Cardiac muscle cell (in vitro differentiated cells and primary cell): ENCODE measurements at regions not wholly inside any gene's neighbourhood (a gene's known extent, or its start where the extent isn't known, plus 50 kb on each side); places are given as distances from the start of the nearest gene placed in this dataset.

ENCODE experiments used
- DNase-seq, 2 donors: peaks; one replicate each; pipeline versions ENCODE4 v3.0.0 to v3.0.0-alpha.2; 2010 to 2017; ENCODE audit warnings: low read depth in 1 of 2, low spot score in 1 of 2
- H3K27ac ChIP-seq: fragments of 200-600 bp; sonication (generic); 2 replicates; pipeline ENCODE4 v1.5.1; 2016
- H3K27me3 ChIP-seq: fragments of 200-600 bp; sonication (generic); 2 replicates; pipeline ENCODE4 v1.6.0; 2016; ENCODE audit warnings: control low read depth
- H3K36me3 ChIP-seq: fragments of 200-600 bp; sonication (generic); 2 replicates; pipeline ENCODE4 v1.5.1; 2016; ENCODE audit warnings: control low read depth
- H3K4me1 ChIP-seq: fragments of 200-600 bp; sonication (generic); 2 replicates; pipeline ENCODE4 v1.8.1; 2017; ENCODE audit warnings: low read depth, mild to moderate bottlenecking, mixed run types
- H3K4me3 ChIP-seq: fragments of 200-600 bp; sonication (generic); 2 replicates; pipeline ENCODE4 v1.5.1; 2016; ENCODE audit warnings: mild to moderate bottlenecking
- H3K9me3 ChIP-seq: fragments of 200-600 bp; sonication (generic); 2 replicates; pipeline ENCODE4 v1.5.1; 2017; ENCODE audit warnings: low read depth, mild to moderate bottlenecking, control low read depth
- CTCF ChIP-seq: IDR thresholded peaks from 2 replicates; pipeline ENCODE4 v1.5.1; 2012; ENCODE audit warnings: low read depth, mild to moderate bottlenecking, low read length

DNA sequence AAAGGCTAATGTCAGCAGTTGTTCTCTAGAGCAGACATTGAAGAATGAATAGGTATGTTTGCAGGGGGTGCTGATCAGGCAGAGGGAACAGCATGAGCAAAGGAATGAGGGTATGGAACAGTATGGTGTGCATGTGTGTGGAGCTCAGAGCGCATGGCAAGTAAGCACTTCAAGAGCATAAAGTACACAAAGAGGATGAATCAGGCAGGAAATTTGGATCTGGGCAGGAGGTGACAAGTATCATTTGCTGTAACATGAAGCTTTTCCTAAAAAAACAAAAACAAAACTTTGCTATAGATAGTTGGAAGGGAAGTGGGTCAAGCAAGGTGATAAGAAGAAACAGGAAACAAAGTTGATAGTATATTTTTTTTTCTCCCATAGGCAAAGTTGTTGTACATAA is 746.8 kb downstream of the HDGFL1 start:
- TF ChIP-seq CTCF: no peak
- Histone ChIP-seq H3K4me1 (no peaks in the 10 kb centered on the region), H3K9me3 (no peaks in the 10 kb centered on the region), H3K36me3 (no peaks in the 10 kb centered on the region), H3K27ac (no peak overlapping the region), H3K27me3 (no peaks in the 10 kb centered on the region), H3K4me3 (no peak overlapping the region)
- DNase-seq: peak in 1 of 2 donors; percentile 16

- TF ChIP-seq CTCF: no peak
- H3K36me3 ChIP-seq: no peaks in the 10 kb centered on the region
These were observed 747.6 kb downstream of the HDGFL1 start for GRCh38 chr6:23316931-23317330.

GRCh38 chr6:23319582-23319981 is 750.2 kb downstream of the HDGFL1 start:
- H3K27me3 ChIP-seq: no peaks in the 10 kb centered on the region
- DNase-seq: no peak
- H3K4me1 ChIP-seq: no peaks in the 10 kb centered on the region
- H3K4me3 ChIP-seq: no peak overlapping the region
- H3K9me3 ChIP-seq: no peaks in the 10 kb centered on the region
- no peak for TF ChIP-seq CTCF
- H3K36me3 ChIP-seq: no peaks in the 10 kb centered on the region
- no peak overlapping the region for H3K27ac ChIP-seq

More at GRCh38 chr6:23316931-23317330, 747.6 kb downstream of the HDGFL1 start:
- Histone ChIP-seq H3K4me3 (no peak overlapping the region), H3K27ac (no peak overlapping the region), H3K4me1 (no peaks in the 10 kb centered on the region), H3K9me3 (no peaks in the 10 kb centered on the region), H3K27me3 (no peaks in the 10 kb centered on the region)
- DNase-seq: no peak

GRCh38 chr6:23320471-23321015 is 751.2 kb downstream of the HDGFL1 start:
- Histone ChIP-seq H3K27me3 (no peaks in the 10 kb centered on the region), H3K4me3 (no peak overlapping the region), H3K4me1 (no peaks in the 10 kb centered on the region), H3K27ac (no peak overlapping the region), H3K36me3 (no peaks in the 10 kb centered on the region), H3K9me3 (no peaks in the 10 kb centered on the region)
- peak in 1 of 2 donors; percentile 2 for DNase-seq
- TF ChIP-seq CTCF: no peak

- H3K36me3 ChIP-seq: no peaks in the 10 kb centered on the region
- no peaks in the 10 kb centered on the region for H3K27me3 ChIP-seq
- H3K4me3 ChIP-seq: no peak overlapping the region
- peak in 1 of 2 donors; percentile 8 for DNase-seq
- no peak for TF ChIP-seq CTCF
- no peaks in the 10 kb centered on the region for H3K4me1 ChIP-seq
- H3K9me3 ChIP-seq: no peaks in the 10 kb centered on the region
- no peak overlapping the region for H3K27ac ChIP-seq
These were observed 754.5 kb downstream of the HDGFL1 start for GRCh38 chr6:23323897-23324296.

GRCh38 chr6:23325065-23325464 is 755.7 kb downstream of the HDGFL1 start:
- Histone ChIP-seq H3K9me3 (no peaks in the 10 kb centered on the region), H3K36me3 (no peaks in the 10 kb centered on the region), H3K27ac (no peak overlapping the region), H3K4me1 (no peaks in the 10 kb centered on the region), H3K27me3 (no peaks in the 10 kb centered on the region), H3K4me3 (no peak overlapping the region)
- DNase-seq: no peak
- no peak for TF ChIP-seq CTCF
